ENCODE measurements at regions not wholly inside any gene's neighbourhood (a gene's known extent, or its start where the extent isn't known, plus 50 kb on each side); places are given as distances from the start of the nearest gene placed in this dataset.

DNA sequence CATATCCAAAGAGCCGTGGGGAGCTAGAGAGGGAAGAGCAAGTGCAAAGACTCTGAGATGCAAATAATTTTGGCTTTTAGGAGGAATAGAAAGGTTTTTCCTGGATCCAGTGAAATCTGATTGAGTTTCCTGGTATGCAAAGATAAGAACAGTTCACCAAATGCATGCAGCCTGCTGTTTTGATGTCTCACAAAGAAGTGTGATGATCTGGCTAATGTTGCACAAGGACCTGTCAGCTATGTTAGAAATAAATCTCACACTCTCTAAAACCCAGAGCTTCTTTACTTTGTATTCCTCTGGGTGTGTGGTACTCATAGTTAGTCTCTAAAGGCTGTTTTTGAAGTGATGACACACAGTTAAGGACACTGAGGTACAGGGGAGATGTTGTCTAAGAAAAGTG lies 321.4 kb downstream of the AACS start:
- H3K27ac ChIP-seq (ENCODE audit: low read length), result no peak overlapping the region
- no peaks in the 10 kb centered on the region for H3K4me1 ChIP-seq (ENCODE audit: control insufficient read depth, insufficient read depth, low read length)
- no peak for ATAC-seq
- no peaks in the 10 kb centered on the region for H3K4me1 Mint-ChIP-seq
- no peaks in the 10 kb centered on the region for H3K9me3 ChIP-seq (ENCODE audit: control insufficient read depth, insufficient read depth, low read length)
- no peaks in the 10 kb centered on the region for H3K9me3 Mint-ChIP-seq
- H3K4me3 ChIP-seq (ENCODE audit: low read length), result no peak overlapping the region
- H3K27me3 Mint-ChIP-seq (ENCODE audit: low read depth in 2 of 2), result peaks cover 7 to 10% of the 10 kb centered on the region in 2 donors
- DNase-seq, result no peak
- intact Hi-C loops (cut with micrococcal nuclease), result no loop called here
- no peak overlapping the region for H3K4me3 Mint-ChIP-seq
- TF ChIP-seq, protein P1, sequence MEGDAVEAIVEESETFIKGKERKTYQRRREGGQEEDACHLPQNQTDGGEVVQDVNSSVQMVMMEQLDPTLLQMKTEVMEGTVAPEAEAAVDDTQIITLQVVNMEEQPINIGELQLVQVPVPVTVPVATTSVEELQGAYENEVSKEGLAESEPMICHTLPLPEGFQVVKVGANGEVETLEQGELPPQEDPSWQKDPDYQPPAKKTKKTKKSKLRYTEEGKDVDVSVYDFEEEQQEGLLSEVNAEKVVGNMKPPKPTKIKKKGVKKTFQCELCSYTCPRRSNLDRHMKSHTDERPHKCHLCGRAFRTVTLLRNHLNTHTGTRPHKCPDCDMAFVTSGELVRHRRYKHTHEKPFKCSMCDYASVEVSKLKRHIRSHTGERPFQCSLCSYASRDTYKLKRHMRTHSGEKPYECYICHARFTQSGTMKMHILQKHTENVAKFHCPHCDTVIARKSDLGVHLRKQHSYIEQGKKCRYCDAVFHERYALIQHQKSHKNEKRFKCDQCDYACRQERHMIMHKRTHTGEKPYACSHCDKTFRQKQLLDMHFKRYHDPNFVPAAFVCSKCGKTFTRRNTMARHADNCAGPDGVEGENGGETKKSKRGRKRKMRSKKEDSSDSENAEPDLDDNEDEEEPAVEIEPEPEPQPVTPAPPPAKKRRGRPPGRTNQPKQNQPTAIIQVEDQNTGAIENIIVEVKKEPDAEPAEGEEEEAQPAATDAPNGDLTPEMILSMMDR (IDR thresholded peaks at IDR 0.05), result no peak
- 63% methylated on average over 1 of the region's 1 CpG for WGBS (ENCODE audit: insufficient coverage)
- H3K36me3 Mint-ChIP-seq, result no peaks in the 10 kb centered on the region
- no peaks in the 10 kb centered on the region for H3K27me3 ChIP-seq (ENCODE audit: control insufficient read depth, insufficient read depth, low read length)
- no peak overlapping the region for H3K27ac Mint-ChIP-seq
- H3K36me3 ChIP-seq (ENCODE audit: control insufficient read depth, insufficient read depth, low read length), result no peaks in the 10 kb centered on the region

DNA sequence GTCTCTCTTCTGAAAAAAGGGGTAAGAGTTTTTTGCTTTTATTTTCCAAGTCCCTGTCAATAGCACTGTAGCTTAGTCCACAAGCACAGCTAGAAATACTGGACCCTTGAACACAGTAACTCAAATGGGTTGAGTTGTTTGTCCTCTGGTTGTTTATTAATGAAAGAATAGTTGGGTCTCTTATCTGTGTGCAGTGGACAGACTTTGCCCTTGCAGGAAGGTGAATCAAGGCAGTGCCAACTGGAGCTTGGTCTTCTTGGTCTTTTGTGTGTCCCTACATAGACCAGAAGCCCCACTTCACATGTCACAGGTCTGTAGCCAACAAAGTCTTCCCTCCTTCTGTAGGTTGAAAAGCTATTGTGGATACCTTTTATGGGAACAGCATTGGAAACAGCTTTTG lies 322.0 kb downstream of the AACS start:
- TF ChIP-seq, protein P1 (IDR thresholded peaks at IDR 0.05), result no peak
- no peak overlapping the region for H3K27ac Mint-ChIP-seq
- peaks cover 7 to 10% of the 10 kb centered on the region in 2 donors for H3K27me3 Mint-ChIP-seq (ENCODE audit: low read depth in 2 of 2)
- H3K9me3 Mint-ChIP-seq, result no peaks in the 10 kb centered on the region
- H3K4me1 ChIP-seq (ENCODE audit: control insufficient read depth, insufficient read depth, low read length), result no peaks in the 10 kb centered on the region
- H3K9me3 ChIP-seq (ENCODE audit: control insufficient read depth, insufficient read depth, low read length), result no peaks in the 10 kb centered on the region
- no peak overlapping the region for H3K4me3 ChIP-seq (ENCODE audit: low read length)
- ATAC-seq, result no peak
- intact Hi-C loops (cut with micrococcal nuclease), result no loop called here
- H3K27ac ChIP-seq (ENCODE audit: low read length), result no peak overlapping the region
- no peaks in the 10 kb centered on the region for H3K27me3 ChIP-seq (ENCODE audit: control insufficient read depth, insufficient read depth, low read length)
- H3K4me1 Mint-ChIP-seq, result no peaks in the 10 kb centered on the region
- H3K4me3 Mint-ChIP-seq, result no peak overlapping the region
- no peaks in the 10 kb centered on the region for H3K36me3 Mint-ChIP-seq
- DNase-seq, result no peak
- no peaks in the 10 kb centered on the region for H3K36me3 ChIP-seq (ENCODE audit: control insufficient read depth, insufficient read depth, low read length)

DNA sequence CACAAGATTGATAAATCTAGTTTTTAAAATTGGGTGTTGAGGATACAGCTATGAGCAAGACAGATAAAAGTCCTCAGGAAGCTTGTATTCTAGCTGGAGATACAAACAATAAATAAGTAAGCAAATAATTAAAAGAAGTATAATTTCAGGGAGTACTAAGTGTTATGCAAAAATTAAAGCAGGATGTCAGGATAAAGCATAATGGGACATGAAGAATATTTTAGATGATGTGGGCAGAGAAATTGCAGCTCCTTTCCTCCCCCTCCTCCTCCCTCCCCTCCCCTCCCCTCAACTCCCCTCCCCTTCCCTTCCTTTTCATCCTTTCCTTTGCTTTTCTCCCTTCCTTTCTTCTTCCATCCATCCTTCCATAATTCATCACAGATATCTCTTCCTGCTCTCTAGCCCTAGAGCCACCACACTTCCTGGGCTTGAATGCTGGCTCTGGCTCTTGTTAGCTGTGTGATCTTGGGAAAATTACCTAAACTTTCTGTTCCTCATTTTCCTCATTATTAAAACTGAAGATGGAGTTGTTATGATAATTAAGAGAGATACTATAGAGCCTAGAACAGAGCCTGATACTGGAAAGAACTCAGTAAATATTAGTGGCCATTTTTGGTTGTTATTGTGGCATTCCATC lies 323.9 kb downstream of the AACS start:
- no peak overlapping the region for H3K4me3 Mint-ChIP-seq
- intact Hi-C loops (cut with micrococcal nuclease), result no loop called here
- no peak overlapping the region for H3K27ac ChIP-seq (ENCODE audit: low read length)
- no peak overlapping the region for H3K27ac Mint-ChIP-seq
- no peaks in the 10 kb centered on the region for H3K9me3 ChIP-seq (ENCODE audit: control insufficient read depth, insufficient read depth, low read length)
- no peaks in the 10 kb centered on the region for H3K4me1 ChIP-seq (ENCODE audit: control insufficient read depth, insufficient read depth, low read length)
- H3K9me3 Mint-ChIP-seq, result no peaks in the 10 kb centered on the region
- ATAC-seq (no peak), DNase-seq (no peak)
- no peaks in the 10 kb centered on the region for H3K36me3 ChIP-seq (ENCODE audit: control insufficient read depth, insufficient read depth, low read length)
- TF ChIP-seq, protein P1 (IDR thresholded peaks at IDR 0.05), result no peak
- H3K4me3 ChIP-seq (ENCODE audit: low read length), result no peak overlapping the region
- no peaks in the 10 kb centered on the region for H3K4me1 Mint-ChIP-seq
- H3K36me3 Mint-ChIP-seq, result no peaks in the 10 kb centered on the region
- peaks cover 14 to 17% of the 10 kb centered on the region in 2 donors for H3K27me3 Mint-ChIP-seq (ENCODE audit: low read depth in 2 of 2)
- no peaks in the 10 kb centered on the region for H3K27me3 ChIP-seq (ENCODE audit: control insufficient read depth, insufficient read depth, low read length)

DNA sequence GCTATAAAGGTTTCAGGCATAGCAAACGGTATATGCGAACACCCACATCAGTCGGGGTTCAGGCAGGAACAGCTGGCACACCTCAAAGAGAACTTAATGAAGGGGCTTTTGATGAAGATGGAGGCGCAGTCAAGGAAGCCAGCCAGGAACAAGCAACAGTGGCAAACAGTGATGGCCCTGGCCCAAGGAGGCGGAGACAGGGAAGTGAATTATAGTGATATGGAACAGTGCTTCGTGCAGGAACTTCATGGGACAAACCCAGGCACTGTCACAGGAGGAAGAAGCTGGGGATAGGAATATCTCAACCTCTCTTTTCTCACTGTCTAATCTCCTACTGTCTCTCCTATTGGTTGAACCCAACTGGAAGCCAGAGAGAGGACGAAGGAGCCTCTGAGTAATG lies 328.3 kb downstream of the AACS start:
- 61% methylated on average over 7 of the region's 7 CpGs for WGBS (ENCODE audit: insufficient coverage)
- H3K27ac ChIP-seq (ENCODE audit: low read length), result no peak overlapping the region
- H3K27me3 ChIP-seq (ENCODE audit: control insufficient read depth, insufficient read depth, low read length), result no peaks in the 10 kb centered on the region
- H3K4me1 ChIP-seq (ENCODE audit: control insufficient read depth, insufficient read depth, low read length), result no peaks in the 10 kb centered on the region
- H3K36me3 Mint-ChIP-seq, result no peaks in the 10 kb centered on the region
- H3K36me3 ChIP-seq (ENCODE audit: control insufficient read depth, insufficient read depth, low read length), result no peaks in the 10 kb centered on the region
- DNase-seq, result no peak
- TF ChIP-seq, protein P1 (IDR thresholded peaks at IDR 0.05), result no peak
- intact Hi-C loops (cut with micrococcal nuclease), result no loop called here
- no peak overlapping the region for H3K4me3 ChIP-seq (ENCODE audit: low read length)
- H3K4me3 Mint-ChIP-seq, result no peak overlapping the region
- H3K9me3 Mint-ChIP-seq, result no peaks in the 10 kb centered on the region
- ATAC-seq, result no peak
- no peaks in the 10 kb centered on the region for H3K4me1 Mint-ChIP-seq
- no peaks in the 10 kb centered on the region for H3K9me3 ChIP-seq (ENCODE audit: control insufficient read depth, insufficient read depth, low read length)
- peaks cover 6 to 11% of the 10 kb centered on the region in 2 donors for H3K27me3 Mint-ChIP-seq (ENCODE audit: low read depth in 2 of 2)
- H3K27ac Mint-ChIP-seq, result no peak overlapping the region

Data from natural killer cell (primary cell).